ENCODE measurements at regions not wholly inside any gene's neighbourhood (a gene's known extent, or its start where the extent isn't known, plus 50 kb on each side); places are given as distances from the start of the nearest gene placed in this dataset.

DNA sequence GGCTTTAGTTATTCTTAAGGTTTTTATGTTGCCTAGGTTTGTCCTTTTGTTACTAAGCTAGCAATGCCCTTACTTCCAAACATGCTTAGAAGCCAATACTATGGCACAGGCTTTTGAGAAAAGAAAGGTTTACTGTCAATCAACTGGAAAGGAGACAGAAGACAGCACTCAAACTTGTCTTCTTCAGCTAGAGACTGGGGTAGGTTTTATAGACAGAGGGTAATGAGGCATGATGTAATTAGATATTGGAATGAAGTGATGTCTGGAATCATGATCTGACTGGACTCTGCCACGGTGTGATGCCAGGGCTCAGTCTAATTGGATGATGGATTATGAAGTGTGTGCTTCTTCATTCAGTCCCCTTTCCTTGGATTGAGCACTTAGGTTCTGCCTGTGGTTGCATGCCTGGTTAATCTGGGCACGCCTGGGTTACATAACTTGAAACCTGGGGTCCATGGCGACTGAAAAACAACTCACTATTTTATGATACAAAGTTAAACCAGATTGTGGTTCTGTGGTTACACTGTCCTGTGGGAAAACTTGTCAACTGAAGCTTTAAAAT lies 625.8 kb downstream of the BRINP3 start:
- TF ChIP-seq POLR2A (IDR thresholded peaks at IDR 0.05; ENCODE audit: low read depth, low read length) (no peak), POLR2AphosphoS5 (IDR thresholded peaks at IDR 0.05; ENCODE audit: low read depth, low read length) (no peak), TAF1 (IDR thresholded peaks at IDR 0.05; ENCODE audit: borderline replicate concordance, low read depth, low read length) (no peak)

Data from GM12892 (cell line).